ENCODE measurements at regions not wholly inside any gene's neighbourhood (a gene's known extent, or its start where the extent isn't known, plus 50 kb on each side); places are given as distances from the start of the nearest gene placed in this dataset.

GRCh38 chr4:110751183-110751582 lies 128.3 kb upstream of the PITX2 start:
- no peaks in the 10 kb centered on the region for H3K36me3 ChIP-seq (replicated peaks in 1 of 2; ENCODE audit: control extremely low read depth in 1 of 2, control insufficient read depth in 1 of 2, extremely low read depth in 1 of 2, insufficient read depth in 2 of 2, low read length in 1 of 2)
- no peaks in the 10 kb centered on the region for H3K79me2 ChIP-seq (ENCODE audit: control insufficient read depth, insufficient read depth, low read length)
- ATAC-seq (ENCODE audit: low read depth) (no peak), DNase-seq (no peak)
- TF ChIP-seq EZH2 (IDR thresholded peaks at IDR 0.05; ENCODE audit: borderline replicate concordance, insufficient read depth, low read depth, low read length, poor library complexity, severe bottlenecking) (no peak), CTCF (IDR thresholded peaks at IDR 0.05) (no peak)
- no peak overlapping the region for H3K4me2 ChIP-seq (replicated peaks; ENCODE audit: low read depth, low read length, poor library complexity, severe bottlenecking)
- H3K27ac ChIP-seq (ENCODE audit: low read length in 2 of 2) = no peak overlapping the region
- no peak overlapping the region for H3K9ac ChIP-seq (ENCODE audit: low read length)
- no peak overlapping the region for H2AFZ ChIP-seq (ENCODE audit: insufficient read depth, low read depth, low read length, poor library complexity, severe bottlenecking)
- H3K27ac Mint-ChIP-seq = no peak overlapping the region
- H3K4me3 ChIP-seq (ENCODE audit: control extremely low read depth in 1 of 5, extremely low read depth in 1 of 5, insufficient read depth in 1 of 5, low read depth in 2 of 5, low read length in 4 of 5) = no peak overlapping the region
- WGBS (ENCODE audit: insufficient coverage) = no CpG with 5 or more reads among the region's 3 CpGs
- intact Hi-C loops (cut with micrococcal nuclease) = no loop called here
- no peaks in the 10 kb centered on the region for H3K4me1 Mint-ChIP-seq
- H3K9me3 Mint-ChIP-seq (ENCODE audit: insufficient read depth) = no peaks in the 10 kb centered on the region
- H3K4me3 Mint-ChIP-seq = no peak overlapping the region
- CTCF ChIA-PET = no interaction called here
- H3K9me3 ChIP-seq (ENCODE audit: control extremely low read depth in 1 of 3, control insufficient read depth in 2 of 3, insufficient read depth in 1 of 3, low read length in 2 of 3) = no peaks in the 10 kb centered on the region
- no peaks in the 10 kb centered on the region for H3K27me3 Mint-ChIP-seq
- no peaks in the 10 kb centered on the region for H3K4me1 ChIP-seq (ENCODE audit: control insufficient read depth in 2 of 2, insufficient read depth in 2 of 2, low read length in 2 of 2)
- POLR2A ChIA-PET = no interaction called here
- no peaks in the 10 kb centered on the region for H4K20me1 ChIP-seq (ENCODE audit: control insufficient read depth, insufficient read depth, low read length, poor library complexity, severe bottlenecking)
- H3K27me3 ChIP-seq (replicated peaks in 1 of 4; ENCODE audit: control extremely low read depth in 1 of 4, control insufficient read depth in 3 of 4, insufficient read depth in 4 of 4, low read length in 3 of 4) = no peaks in the 10 kb centered on the region

DNA sequence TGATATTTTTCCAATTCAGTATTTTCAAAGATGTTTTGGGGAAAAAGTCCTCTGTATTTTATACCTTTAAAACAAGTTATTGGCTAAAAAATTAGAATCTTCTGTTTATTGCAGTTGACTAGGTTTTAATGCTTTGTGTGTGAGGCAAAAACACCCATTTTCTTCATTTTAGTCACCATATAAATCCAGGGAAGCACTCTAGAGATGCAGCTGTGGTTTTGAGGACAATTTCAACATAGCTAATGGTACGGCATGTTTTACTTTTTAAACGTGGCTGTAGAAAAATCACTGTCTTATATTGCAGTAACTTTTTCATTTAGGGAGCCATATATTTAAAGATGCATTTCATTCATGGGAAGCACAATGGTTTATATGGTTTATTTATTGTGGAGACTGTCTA lies 129.1 kb upstream of the PITX2 start:
- no peak for ATAC-seq (ENCODE audit: low read depth)
- H3K27me3 Mint-ChIP-seq = no peaks in the 10 kb centered on the region
- no CpG with 5 or more reads among the region's 2 CpGs for WGBS (ENCODE audit: insufficient coverage)

More for the DNA sequence above, 129.1 kb upstream of the PITX2 start:
- TF ChIP-seq EZH2 (IDR thresholded peaks at IDR 0.05; ENCODE audit: borderline replicate concordance, insufficient read depth, low read depth, low read length, poor library complexity, severe bottlenecking) = no peak
- no peak for TF ChIP-seq CTCF (IDR thresholded peaks at IDR 0.05)
- Mint-ChIP-seq H3K4me1 (no peaks in the 10 kb centered on the region), H3K27ac (no peak overlapping the region), H3K9me3 (ENCODE audit: insufficient read depth) (no peaks in the 10 kb centered on the region), H3K4me3 (no peak overlapping the region)
- Histone ChIP-seq H3K4me3 (ENCODE audit: control extremely low read depth in 1 of 5, extremely low read depth in 1 of 5, insufficient read depth in 1 of 5, low read depth in 2 of 5, low read length in 4 of 5) (no peak overlapping the region), H3K27ac (ENCODE audit: low read length in 2 of 2) (no peak overlapping the region), H3K4me1 (ENCODE audit: control insufficient read depth in 2 of 2, insufficient read depth in 2 of 2, low read length in 2 of 2) (no peaks in the 10 kb centered on the region), H3K36me3 (replicated peaks in 1 of 2; ENCODE audit: control extremely low read depth in 1 of 2, control insufficient read depth in 1 of 2, extremely low read depth in 1 of 2, insufficient read depth in 2 of 2, low read length in 1 of 2) (no peaks in the 10 kb centered on the region), H3K79me2 (ENCODE audit: control insufficient read depth, insufficient read depth, low read length) (no peaks in the 10 kb centered on the region), H3K9me3 (ENCODE audit: control extremely low read depth in 1 of 3, control insufficient read depth in 2 of 3, insufficient read depth in 1 of 3, low read length in 2 of 3) (no peaks in the 10 kb centered on the region), H3K27me3 (replicated peaks in 1 of 4; ENCODE audit: control extremely low read depth in 1 of 4, control insufficient read depth in 3 of 4, insufficient read depth in 4 of 4, low read length in 3 of 4) (no peaks in the 10 kb centered on the region), H3K9ac (ENCODE audit: low read length) (no peak overlapping the region), H2AFZ (ENCODE audit: insufficient read depth, low read depth, low read length, poor library complexity, severe bottlenecking) (no peak overlapping the region), H3K4me2 (replicated peaks; ENCODE audit: low read depth, low read length, poor library complexity, severe bottlenecking) (no peak overlapping the region), H4K20me1 (ENCODE audit: control insufficient read depth, insufficient read depth, low read length, poor library complexity, severe bottlenecking) (no peaks in the 10 kb centered on the region)
- CTCF ChIA-PET = no interaction called here
- intact Hi-C loops (cut with micrococcal nuclease) = no loop called here
- DNase-seq = no peak
- POLR2A ChIA-PET = no interaction called here

Measured in B cell (primary cell).